8988T (cell line): ENCODE measurements at regions not wholly inside any gene's neighbourhood (a gene's known extent, or its start where the extent isn't known, plus 50 kb on each side); places are given as distances from the start of the nearest gene placed in this dataset.

Experiments
- DNase-seq: peaks from one replicate; pipeline ENCODE4 v3.0.0; 2011

DNA sequence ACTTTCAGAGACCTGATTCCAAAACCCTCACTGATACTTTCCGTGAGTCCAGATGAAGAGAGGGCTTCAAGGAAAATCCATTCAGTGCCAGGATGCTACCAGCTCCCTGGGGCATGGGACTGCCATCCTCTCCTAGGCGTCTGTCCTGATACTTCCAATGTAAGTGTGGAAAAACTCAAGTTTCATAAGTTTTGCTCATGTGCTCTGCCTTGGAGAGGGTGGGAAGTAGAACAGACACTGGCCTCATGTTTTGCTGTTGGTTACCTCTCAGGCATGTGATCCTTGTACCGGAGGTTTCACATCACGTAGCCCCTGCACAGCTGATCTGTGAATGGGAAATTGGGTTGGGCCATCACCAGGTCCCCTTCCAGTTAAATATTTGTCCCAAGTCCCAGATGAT, 517.1 kb downstream of the RPS24 start:
- no peak for DNase-seq

GRCh38 chr10:78551184-78552005, 517.4 kb upstream of the ZMIZ1 start:
- DNase-seq = no peak

DNA sequence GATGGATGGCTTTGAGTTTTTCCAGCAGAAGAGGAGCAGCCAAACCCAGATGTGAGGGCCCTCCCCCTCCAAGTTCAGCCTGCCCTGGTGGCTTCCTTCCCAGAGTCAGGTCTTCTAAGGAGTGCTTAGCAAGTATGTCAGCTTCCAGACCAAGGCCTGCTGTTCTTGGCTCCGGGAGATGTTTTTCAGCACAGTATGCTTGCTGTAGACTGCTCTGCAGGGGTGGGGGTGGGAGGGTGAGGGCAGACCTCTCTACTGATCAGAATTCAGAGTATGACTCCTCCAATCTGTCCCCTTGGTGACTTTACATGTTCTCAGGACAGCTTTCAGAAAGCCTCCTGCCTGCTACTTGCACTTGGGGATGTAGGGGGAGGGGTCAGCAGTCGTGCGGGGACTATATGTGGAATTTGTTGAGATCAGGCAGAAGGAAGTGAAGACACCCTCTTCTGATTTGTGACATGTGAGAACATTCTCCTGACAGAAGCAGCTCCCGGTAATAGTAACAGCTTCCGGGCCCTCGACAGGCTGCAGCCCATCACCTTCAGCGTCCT, 516.4 kb upstream of the ZMIZ1 start:
- DNase-seq = no peak

DNA sequence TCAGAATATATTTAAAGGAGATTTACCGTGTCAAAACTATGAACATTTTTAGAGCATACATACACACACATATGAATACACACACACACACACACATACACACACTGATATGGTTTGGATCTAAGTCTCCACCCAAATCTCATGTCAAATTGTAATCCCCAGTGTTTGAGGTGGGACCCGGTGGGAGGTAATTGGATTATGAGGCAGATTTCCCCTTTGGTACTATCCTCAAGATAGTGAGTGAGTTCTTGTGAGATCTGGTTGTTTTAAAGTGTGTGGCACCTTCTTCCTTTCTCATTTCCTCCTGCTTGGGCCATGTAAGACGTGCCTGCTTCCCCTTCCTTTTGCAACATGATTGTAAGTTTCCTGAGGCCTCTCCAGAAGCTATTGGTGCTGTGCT, 515.0 kb upstream of the ZMIZ1 start:
- DNase-seq = no peak

DNA sequence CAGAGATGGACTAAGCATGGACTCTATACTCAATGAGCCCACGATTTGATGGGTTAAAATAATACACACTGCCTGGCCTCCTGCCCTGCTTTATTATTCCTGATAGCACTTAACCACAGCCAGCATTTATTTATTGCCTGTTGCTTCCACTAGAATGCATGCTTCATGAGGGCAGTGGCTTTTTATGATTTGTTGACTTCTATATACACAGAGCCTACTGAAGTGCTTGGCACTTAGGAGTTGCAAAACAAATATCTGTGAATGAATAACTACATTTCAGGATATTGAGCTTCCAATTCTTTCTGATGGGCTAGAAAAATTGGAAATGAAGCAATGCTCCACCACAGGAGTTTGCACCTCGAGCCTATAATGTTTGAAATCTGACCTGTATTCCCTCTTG, 513.6 kb upstream of the ZMIZ1 start:
- DNase-seq = no peak

DNA sequence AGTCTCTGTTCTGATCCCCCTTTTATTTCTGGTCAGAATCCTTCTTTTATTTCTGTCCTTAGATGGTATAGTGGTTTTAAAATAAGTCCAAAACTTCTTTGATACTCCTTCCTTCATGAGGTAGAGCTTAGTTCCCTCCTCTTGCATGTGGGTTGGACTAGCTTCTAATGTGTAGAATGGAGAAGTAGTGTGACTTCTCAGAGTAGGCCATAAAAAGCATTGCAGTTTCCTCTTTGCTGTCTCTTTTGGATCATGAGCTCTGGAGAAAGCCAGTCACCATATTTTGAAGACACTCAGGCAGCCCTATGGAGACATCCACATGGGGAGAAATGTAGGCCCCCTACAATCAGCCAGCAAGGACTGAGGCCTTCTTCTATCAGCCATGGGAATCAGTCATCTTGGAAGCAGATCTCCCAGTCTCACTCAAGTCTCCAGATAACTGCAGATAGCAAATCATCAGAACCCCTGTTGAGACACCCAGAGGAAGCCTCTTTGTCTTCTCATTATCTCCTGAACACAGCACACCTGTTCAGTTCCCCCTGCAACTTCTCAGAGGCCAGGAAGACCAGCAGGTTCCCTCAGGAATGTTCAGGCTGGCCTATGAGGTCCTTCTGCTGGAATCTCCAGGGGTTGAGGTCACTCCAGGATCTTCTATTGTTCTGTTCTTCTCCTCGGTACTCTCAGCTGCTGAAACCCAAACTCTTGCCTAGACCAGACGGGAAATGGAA, 511.9 kb upstream of the ZMIZ1 start:
- no peak for DNase-seq

DNA sequence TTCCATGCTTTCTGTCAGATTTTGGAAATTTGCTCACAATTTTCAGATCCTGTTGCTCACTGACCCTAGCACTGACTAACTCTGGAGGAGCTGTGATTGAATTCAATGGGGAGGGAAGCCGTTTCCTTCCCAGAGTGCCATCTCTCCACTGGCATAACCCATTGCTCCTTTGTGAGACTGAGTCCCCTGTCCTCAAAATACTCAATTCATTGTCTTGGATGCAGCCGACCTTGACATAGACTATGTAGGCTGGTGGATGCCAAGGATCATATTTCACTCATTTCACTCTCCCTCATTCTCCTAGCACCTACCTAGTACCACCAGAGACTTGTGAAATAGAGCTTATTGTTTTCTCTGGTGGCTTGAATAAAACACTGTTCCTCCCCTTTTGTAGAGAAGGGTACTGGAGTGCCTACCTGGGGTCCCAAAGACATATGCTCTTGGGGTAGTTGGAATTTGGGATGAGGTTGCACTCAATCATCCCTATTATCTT, 511.3 kb upstream of the ZMIZ1 start:
- DNase-seq = no peak

GRCh38 chr10:78559661-78560340, 509.0 kb upstream of the ZMIZ1 start:
- DNase-seq = no peak

DNA sequence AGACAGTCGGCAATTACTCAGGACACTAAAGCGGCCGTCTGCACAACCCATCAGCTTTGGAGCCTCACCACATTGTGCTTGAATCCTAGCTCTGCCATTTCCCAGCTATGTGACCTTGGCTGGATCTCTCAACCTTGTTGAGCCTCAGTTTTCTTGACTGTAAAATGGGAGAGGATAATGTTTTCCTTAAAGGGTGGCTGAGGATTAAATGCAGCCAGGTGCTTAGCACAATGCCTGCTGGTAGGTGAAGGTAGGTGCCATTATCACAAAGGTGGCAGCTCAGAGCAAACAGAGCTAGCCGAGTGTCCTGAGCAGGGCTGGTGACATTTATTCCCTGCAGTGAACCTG, 508.5 kb upstream of the ZMIZ1 start:
- no peak for DNase-seq

DNA sequence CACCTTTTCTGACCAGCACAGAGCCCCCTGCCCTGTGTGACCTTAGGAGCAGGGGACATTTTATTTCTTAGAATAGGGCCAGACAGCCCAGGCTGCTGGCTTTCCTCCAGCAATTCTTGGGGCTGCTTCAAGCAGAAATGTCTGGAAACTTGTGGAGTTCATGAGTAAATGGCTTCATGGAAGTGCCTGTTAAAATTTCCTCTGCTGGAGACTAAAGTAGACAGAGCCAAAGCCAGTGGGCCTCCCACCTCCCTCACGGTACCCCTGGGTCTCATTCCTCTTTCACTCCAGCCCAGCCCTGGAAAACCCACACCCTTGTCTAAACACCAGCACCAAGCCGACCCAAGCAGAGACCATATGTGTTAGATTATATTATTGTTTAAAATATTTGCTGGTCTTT, 505.5 kb upstream of the ZMIZ1 start:
- DNase-seq = no peak

GRCh38 chr10:78565841-78566240, 502.9 kb upstream of the ZMIZ1 start:
- no peak for DNase-seq

GRCh38 chr10:78566284-78567111, 502.3 kb upstream of the ZMIZ1 start:
- DNase-seq = no peak

- no peak for DNase-seq
These were observed 500.9 kb upstream of the ZMIZ1 start for GRCh38 chr10:78567680-78568455.

- DNase-seq = no peak
These were observed 500.1 kb upstream of the ZMIZ1 start for GRCh38 chr10:78568620-78569019.

DNA sequence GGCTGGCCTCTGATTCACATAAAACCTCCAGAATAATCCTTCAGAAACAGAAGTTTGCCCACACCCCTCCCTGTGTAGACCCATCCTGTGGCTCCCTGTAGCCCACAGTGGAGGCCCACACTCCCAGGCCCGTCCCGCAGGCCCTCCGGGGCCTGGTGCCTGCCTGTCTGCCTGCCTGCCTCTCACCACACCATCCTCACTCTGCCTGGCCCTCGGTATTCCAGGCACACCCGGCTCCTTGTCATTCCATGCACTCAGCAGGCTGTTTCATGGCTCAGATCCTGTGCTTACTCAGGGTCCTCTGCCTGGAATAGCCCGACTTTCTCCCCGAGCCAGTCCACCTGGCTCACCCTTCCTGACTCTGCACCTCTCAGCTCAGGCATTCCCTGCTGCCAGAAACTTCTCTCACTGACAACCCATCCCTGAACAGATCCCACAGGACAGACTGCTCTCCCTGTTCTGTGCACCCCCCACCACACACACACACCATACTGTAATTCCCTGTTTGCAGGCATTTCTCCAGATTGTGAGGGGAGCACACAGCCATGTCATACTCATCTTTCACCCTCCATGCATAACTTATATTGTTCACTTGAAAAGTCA, 498.0 kb upstream of the ZMIZ1 start:
- DNase-seq = no peak

DNA sequence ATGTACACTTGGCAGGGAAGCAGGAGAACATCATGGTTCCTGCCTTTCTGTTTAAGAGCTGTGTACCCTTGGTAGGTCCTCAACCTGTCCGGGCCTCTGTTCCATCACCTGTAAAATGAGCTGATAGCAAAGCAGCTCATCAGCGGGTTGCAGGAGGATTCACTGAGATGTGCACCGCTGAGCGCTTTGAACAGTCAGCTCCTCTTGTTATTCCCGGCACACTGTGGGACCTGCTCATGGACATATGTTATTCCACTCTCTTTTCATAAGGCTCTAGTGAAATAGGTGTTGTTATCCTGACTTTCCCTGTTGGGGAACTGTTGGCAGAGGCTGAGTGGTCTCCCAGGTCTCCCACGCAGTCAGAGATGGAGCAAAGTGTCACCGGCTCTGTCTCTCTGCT, 497.5 kb upstream of the ZMIZ1 start:
- DNase-seq = no peak

DNA sequence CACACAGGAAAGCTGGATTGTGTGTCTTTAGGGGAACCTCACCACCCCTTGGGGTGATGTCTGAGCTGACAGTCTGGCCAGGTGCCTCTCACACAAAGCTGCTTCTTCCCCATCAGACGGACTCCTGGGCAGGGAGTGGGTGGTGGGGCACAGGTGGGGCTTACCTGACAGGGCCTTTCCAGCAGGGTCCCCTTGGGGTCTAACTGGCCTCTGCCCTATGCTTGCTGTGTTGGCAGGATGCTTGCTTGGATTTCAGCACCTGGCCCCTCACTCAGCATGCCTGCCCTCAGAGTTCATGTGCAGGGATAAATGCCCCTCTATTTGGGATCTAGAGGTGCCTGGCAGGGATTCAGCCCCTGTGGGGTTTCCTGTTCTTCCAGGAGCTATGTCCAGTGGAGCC, 496.9 kb upstream of the ZMIZ1 start:
- DNase-seq = no peak

DNA sequence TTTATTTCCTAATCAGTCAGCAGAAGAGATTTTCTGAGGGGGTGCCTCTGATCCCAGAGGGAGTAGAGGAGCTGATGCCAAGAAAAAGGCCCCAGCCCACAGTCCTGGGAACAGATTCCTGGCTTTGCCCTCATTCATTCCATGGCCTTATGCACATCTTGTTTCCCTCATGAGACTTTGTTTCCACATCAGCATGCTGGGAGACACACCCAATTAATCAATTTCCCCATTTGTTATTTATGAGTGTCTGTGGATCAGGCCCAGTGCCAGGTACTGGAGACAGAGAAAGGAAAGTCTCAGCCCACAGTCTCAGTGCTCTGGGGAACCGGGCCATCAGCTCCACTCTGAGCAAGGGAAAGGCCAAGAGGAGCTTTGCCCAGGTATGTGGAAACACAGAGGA, 496.2 kb upstream of the ZMIZ1 start:
- no peak for DNase-seq

GRCh38 chr10:78574547-78574946, 494.2 kb upstream of the ZMIZ1 start:
- DNase-seq = no peak

GRCh38 chr10:78575400-78575799, 493.4 kb upstream of the ZMIZ1 start:
- no peak for DNase-seq

DNA sequence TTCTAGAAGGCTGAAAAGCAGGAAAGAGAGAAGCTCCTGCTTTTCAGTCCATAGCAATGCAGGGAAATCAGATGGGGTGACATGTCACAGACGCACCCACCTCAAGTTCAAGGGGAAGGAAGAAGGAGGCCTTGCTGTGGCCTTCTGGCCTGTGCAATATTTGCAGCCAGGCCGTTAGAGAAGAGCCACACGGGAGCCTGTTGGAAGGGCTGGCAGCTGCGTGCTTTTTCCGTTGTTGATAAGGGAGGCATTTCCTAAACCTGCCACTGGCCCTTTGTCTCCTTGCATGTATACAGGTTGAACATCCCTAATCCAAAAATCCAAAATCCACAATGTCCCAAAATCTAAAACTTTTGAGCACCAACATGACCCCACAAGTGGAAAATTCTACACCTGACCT, 492.5 kb upstream of the ZMIZ1 start:
- no peak for DNase-seq
